22Rv1 (cell line): ENCODE measurements at regions not wholly inside any gene's neighbourhood (a gene's known extent, or its start where the extent isn't known, plus 50 kb on each side); places are given as distances from the start of the nearest gene placed in this dataset.

ENCODE experiments used
- ZFX ChIP-seq: fragments of 450-650 bp; IDR thresholded peaks from 2 replicates; pipeline ENCODE4 v1.6.1; 2017; ENCODE audit warnings: antibody characterized with exemption, borderline replicate concordance
- TF ChIP-seq, protein P1 (sequence below): fragments of 450-650 bp; IDR thresholded peaks from 2 replicates; pipeline ENCODE4 v1.5.1; 2017; ENCODE audit warnings: mild to moderate bottlenecking

DNA sequence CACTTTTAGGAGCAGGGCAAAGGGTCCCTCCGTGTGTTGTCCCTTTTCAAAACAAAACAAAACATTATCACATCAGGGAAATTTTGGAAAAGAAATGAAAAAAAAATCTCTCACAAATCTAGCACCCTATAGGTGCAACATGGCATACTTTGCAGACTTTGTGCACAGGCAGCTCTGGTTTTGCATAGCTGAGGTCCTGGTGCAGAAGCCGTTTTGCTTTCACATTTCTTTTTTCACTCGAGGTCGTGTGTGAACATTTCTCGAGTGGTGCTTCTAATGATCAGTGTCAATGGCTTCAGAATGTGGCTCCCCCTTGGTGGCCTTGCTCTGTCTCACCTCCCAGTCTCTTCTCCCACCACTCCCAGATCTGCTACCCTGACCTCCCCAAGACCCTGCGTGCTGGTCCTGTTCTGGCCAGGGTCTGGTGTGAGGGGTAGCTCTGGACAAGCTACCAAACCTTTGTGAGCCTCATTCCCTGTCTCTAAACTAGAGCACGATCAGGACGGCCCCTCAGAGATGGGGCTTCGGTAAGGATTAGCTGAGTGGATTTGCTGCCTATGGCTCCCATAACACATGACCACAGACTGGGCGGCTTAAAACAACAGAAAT is 258.0 kb downstream of the NSG2 start:
- TF ChIP-seq, protein P1, sequence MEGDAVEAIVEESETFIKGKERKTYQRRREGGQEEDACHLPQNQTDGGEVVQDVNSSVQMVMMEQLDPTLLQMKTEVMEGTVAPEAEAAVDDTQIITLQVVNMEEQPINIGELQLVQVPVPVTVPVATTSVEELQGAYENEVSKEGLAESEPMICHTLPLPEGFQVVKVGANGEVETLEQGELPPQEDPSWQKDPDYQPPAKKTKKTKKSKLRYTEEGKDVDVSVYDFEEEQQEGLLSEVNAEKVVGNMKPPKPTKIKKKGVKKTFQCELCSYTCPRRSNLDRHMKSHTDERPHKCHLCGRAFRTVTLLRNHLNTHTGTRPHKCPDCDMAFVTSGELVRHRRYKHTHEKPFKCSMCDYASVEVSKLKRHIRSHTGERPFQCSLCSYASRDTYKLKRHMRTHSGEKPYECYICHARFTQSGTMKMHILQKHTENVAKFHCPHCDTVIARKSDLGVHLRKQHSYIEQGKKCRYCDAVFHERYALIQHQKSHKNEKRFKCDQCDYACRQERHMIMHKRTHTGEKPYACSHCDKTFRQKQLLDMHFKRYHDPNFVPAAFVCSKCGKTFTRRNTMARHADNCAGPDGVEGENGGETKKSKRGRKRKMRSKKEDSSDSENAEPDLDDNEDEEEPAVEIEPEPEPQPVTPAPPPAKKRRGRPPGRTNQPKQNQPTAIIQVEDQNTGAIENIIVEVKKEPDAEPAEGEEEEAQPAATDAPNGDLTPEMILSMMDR, result no peak
- TF ChIP-seq ZFX, result no peak
